MCF 10A (cell line): ENCODE measurements at regions not wholly inside any gene's neighbourhood (a gene's known extent, or its start where the extent isn't known, plus 50 kb on each side); places are given as distances from the start of the nearest gene placed in this dataset.
A peak's percentile ranks its signal among the peaks of the same experiment; 100 is the strongest.

Experiments
- BruUV-seq: library from RNA; stranded (reverse); fragments of 400-500 nt; replicated peaks from 2 replicates; lab custom pipeline; 2021; lab: Mats Ljungman, UMichigan
- CTCF ChIA-PET: fragments of 300-600 bp; sonication (Branson Sonifier 250); formaldehyde crosslinking; extraction: SDS; loops from one replicate; lab custom pipeline; 2021; ENCODE audit warnings: antibody characterized with exemption, inconsistent platforms; lab: Yijun Ruan, JAX
- POLR2A ChIA-PET: fragments of 300-600, 350-650 bp; sonication (Branson Sonifier 250); formaldehyde crosslinking; extraction: SDS; loops from one replicate; lab custom pipeline; 2020; ENCODE audit warnings: antibody characterized with exemption, inconsistent platforms; lab: Yijun Ruan, JAX
- DNase-seq: peaks from one replicate; pipeline ENCODE4 v3.0.0-alpha.2; 2018; ENCODE audit not compliant: unreplicated experiment
- H3K27ac Mint-ChIP-seq: one replicate; pipeline ENCODE4 v1.8.0; 2022; ENCODE audit warnings: mild to moderate bottlenecking, low read depth, mixed read lengths; ENCODE audit not compliant: unreplicated experiment
- H3K27me3 Mint-ChIP-seq: one replicate; pipeline ENCODE4 v1.8.0; 2022; ENCODE audit warnings: mixed read lengths; ENCODE audit not compliant: insufficient read depth, unreplicated experiment
- H3K36me3 Mint-ChIP-seq: one replicate; pipeline ENCODE4 v1.8.0; 2022; ENCODE audit warnings: mild to moderate bottlenecking, moderate library complexity, mixed read lengths; ENCODE audit not compliant: insufficient read depth, unreplicated experiment
- H3K4me1 Mint-ChIP-seq: one replicate; pipeline ENCODE4 v1.8.0; 2022; ENCODE audit warnings: mixed read lengths; ENCODE audit not compliant: insufficient read depth, unreplicated experiment
- H3K4me3 Mint-ChIP-seq: one replicate; pipeline ENCODE4 v1.8.0; 2022; ENCODE audit warnings: mild to moderate bottlenecking, moderate library complexity, mixed read lengths; ENCODE audit not compliant: unreplicated experiment
- H3K9me3 Mint-ChIP-seq: one replicate; pipeline ENCODE4 v1.8.0; 2022; ENCODE audit warnings: mixed read lengths; ENCODE audit not compliant: unreplicated experiment
- CTCF ChIP-seq: fragments of 200-600 bp; IDR thresholded peaks from one replicate; pipeline ENCODE4 v1.8.0; 2022; ENCODE audit warnings: antibody characterized with exemption, mild to moderate bottlenecking; ENCODE audit not compliant: unreplicated experiment
- intact Hi-C: fragments of 100-400 bp; cut with micrococcal nuclease; formaldehyde crosslinking; loops from 2 replicates; pipeline ENCODE4 v1.14.1; 2022

GRCh38 chr1:101522486-101522885 is 285.7 kb downstream of the S1PR1 start:
- POLR2A ChIA-PET = no interaction called here
- intact Hi-C loops = loop anchor here (10.0 kb wide), 1 partner anchor 1942 kb away; no protein-coding TSS in a partner anchor
- H3K27me3 Mint-ChIP-seq = peaks cover 33% of the 10 kb centered on the region
- no peaks in the 10 kb centered on the region for H3K36me3 Mint-ChIP-seq
- H3K4me1 Mint-ChIP-seq = peaks cover 7% of the 10 kb centered on the region
- H3K27ac Mint-ChIP-seq = no peak overlapping the region
- no peak for TF ChIP-seq CTCF
- no peak for DNase-seq
- no peaks in the 10 kb centered on the region for H3K9me3 Mint-ChIP-seq
- H3K4me3 Mint-ChIP-seq = no peak overlapping the region
- no TSS peak for BruUV-seq
- CTCF ChIA-PET = interaction anchor here (0.6 to 3.5 kb wide), 6 partner anchors 15 to 986 kb away, joined by 3 to 25 read pairs (median 4); no protein-coding TSS in a partner anchor

GRCh38 chr1:101526813-101527212 is 290.0 kb downstream of the S1PR1 start:
- intact Hi-C loops = loop anchor here (10.0 kb wide), 1 partner anchor 1938 kb away; no protein-coding TSS in a partner anchor
- H3K27ac Mint-ChIP-seq = no peak overlapping the region
- no TSS peak for BruUV-seq
- DNase-seq = peak; percentile 22
- H3K27me3 Mint-ChIP-seq = peaks cover 16% of the 10 kb centered on the region
- H3K9me3 Mint-ChIP-seq = no peaks in the 10 kb centered on the region
- TF ChIP-seq CTCF = no peak
- CTCF ChIA-PET = interaction anchor here (1.2 kb wide), 1 partner anchor 41 kb away, joined by 3 read pairs; no protein-coding TSS in a partner anchor
- POLR2A ChIA-PET = no interaction called here
- no peak overlapping the region for H3K4me3 Mint-ChIP-seq
- peaks cover 7% of the 10 kb centered on the region for H3K4me1 Mint-ChIP-seq
- H3K36me3 Mint-ChIP-seq = no peaks in the 10 kb centered on the region

- Mint-ChIP-seq H3K27me3 (peaks cover 40% of the 10 kb centered on the region), H3K4me1 (no peaks in the 10 kb centered on the region), H3K36me3 (no peaks in the 10 kb centered on the region), H3K27ac (no peak overlapping the region), H3K9me3 (no peaks in the 10 kb centered on the region), H3K4me3 (no peak overlapping the region)
- no peak for TF ChIP-seq CTCF
- ChIA-PET CTCF (interaction anchor here (0.8 to 1.7 kb wide), 3 partner anchors 12 to 26 kb away, joined by 3 to 8 read pairs (median 3); no protein-coding TSS in a partner anchor), POLR2A (interaction anchor here (0.6 kb wide), 1 partner anchor 654 kb away, joined by 3 read pairs; no protein-coding TSS in a partner anchor)
- DNase-seq = no peak
- intact Hi-C loops = no loop called here
- BruUV-seq = no TSS peak
Measured at GRCh38 chr1:101532377-101532776, 295.6 kb downstream of the S1PR1 start.

GRCh38 chr1:101540161-101540560 is 303.3 kb downstream of the S1PR1 start:
- intact Hi-C loops = no loop called here
- no peaks in the 10 kb centered on the region for H3K9me3 Mint-ChIP-seq
- H3K27me3 Mint-ChIP-seq = peaks cover 54% of the 10 kb centered on the region
- DNase-seq = no peak
- TF ChIP-seq CTCF = no peak
- no peak overlapping the region for H3K4me3 Mint-ChIP-seq
- POLR2A ChIA-PET = no interaction called here
- BruUV-seq = no TSS peak
- CTCF ChIA-PET = interaction anchor here (0.5 to 1.5 kb wide), 3 partner anchors 20 to 66 kb away, joined by 3 to 14 read pairs (median 4); no protein-coding TSS in a partner anchor
- no peak overlapping the region for H3K27ac Mint-ChIP-seq
- no peaks in the 10 kb centered on the region for H3K36me3 Mint-ChIP-seq
- no peaks in the 10 kb centered on the region for H3K4me1 Mint-ChIP-seq
